GM23338 (cell line): ENCODE measurements at regions not wholly inside any gene's neighbourhood (a gene's known extent, or its start where the extent isn't known, plus 50 kb on each side); places are given as distances from the start of the nearest gene placed in this dataset.

ENCODE experiments used
- ATAC-seq: fragments of 200-7000 bp; cut with Tn5 transposase; 3 replicates; pipeline ENCODE4 v1.9.1; 2020
- DNase-seq: peaks from one replicate; pipeline ENCODE4 v3.0.0-alpha.2; 2015; ENCODE audit warnings: low spot score
- H2AFZ ChIP-seq: fragments of 200-600 bp; sonication (generic); 2 replicates; pipeline ENCODE4 v1.8.0; 2016; ENCODE audit warnings: antibody characterized with exemption, mild to moderate bottlenecking, moderate library complexity
- H3F3A ChIP-seq: fragments of 200-600 bp; sonication (generic); replicated peaks from 2 replicates; pipeline ENCODE4 v1.8.0; 2017; ENCODE audit warnings: antibody characterized with exemption, mixed run types, low read depth
- H3K27ac ChIP-seq: fragments of 200-600 bp; sonication (generic); 2 replicates; pipeline ENCODE4 v1.6.1; 2016; ENCODE audit warnings: low read depth
- H3K27me3 ChIP-seq: fragments of 200-600 bp; sonication (generic); 2 replicates; pipeline ENCODE4 v1.8.0; 2016; ENCODE audit warnings: mild to moderate bottlenecking, mixed run types, moderate library complexity; ENCODE audit not compliant: insufficient read depth
- H3K36me3 ChIP-seq: fragments of 200-600 bp; sonication (generic); 2 replicates; pipeline ENCODE4 v1.8.0; 2016; ENCODE audit warnings: mild to moderate bottlenecking; ENCODE audit not compliant: insufficient read depth
- H3K4me1 ChIP-seq: fragments of 200-600 bp; sonication (generic); 2 replicates; pipeline ENCODE4 v1.8.0; 2016; ENCODE audit warnings: mild to moderate bottlenecking, moderate library complexity; ENCODE audit not compliant: insufficient read depth
- H3K4me2 ChIP-seq: fragments of 200-600 bp; sonication (generic); 2 replicates; pipeline ENCODE4 v1.7.1; 2017; ENCODE audit warnings: mixed run types
- H3K4me3 ChIP-seq: fragments of 200-600 bp; sonication (generic); 2 replicates; pipeline ENCODE4 v1.6.1; 2016; ENCODE audit warnings: mixed run types
- H3K79me2 ChIP-seq: fragments of 200-600 bp; sonication (generic); replicated peaks from 2 replicates; pipeline ENCODE4 v1.8.0; 2017; ENCODE audit warnings: mild to moderate bottlenecking; ENCODE audit not compliant: insufficient read depth
- H3K9me2 ChIP-seq: fragments of 200-600 bp; sonication (generic); 2 replicates; pipeline ENCODE4 v1.8.0; 2017; ENCODE audit not compliant: insufficient read depth
- H4K20me1 ChIP-seq: fragments of 200-600 bp; sonication (generic); replicated peaks from 2 replicates; pipeline ENCODE4 v1.8.0; 2017; ENCODE audit warnings: mild to moderate bottlenecking; ENCODE audit not compliant: insufficient read depth
- H3K27ac Mint-ChIP-seq: 2 replicates; pipeline ENCODE4 v1.8.0; 2020; ENCODE audit warnings: inconsistent platforms, mild to moderate bottlenecking, moderate library complexity, mixed read lengths
- H3K27me3 Mint-ChIP-seq: 3 replicates; pipeline ENCODE4 v1.8.0; 2022; ENCODE audit warnings: low read depth, mild to moderate bottlenecking, moderate library complexity, mixed read lengths, inconsistent platforms; ENCODE audit not compliant: insufficient read depth, poor library complexity
- H3K36me3 Mint-ChIP-seq: 3 replicates; pipeline ENCODE4 v1.8.0; 2021; ENCODE audit warnings: low read depth, mild to moderate bottlenecking, inconsistent platforms, moderate library complexity, mixed read lengths
- H3K4me1 Mint-ChIP-seq: 3 replicates; pipeline ENCODE4 v1.8.0; 2020; ENCODE audit warnings: mild to moderate bottlenecking, inconsistent platforms, mixed read lengths
- H3K4me3 Mint-ChIP-seq: 3 replicates; pipeline ENCODE4 v1.8.0; 2021; ENCODE audit warnings: moderate library complexity, mild to moderate bottlenecking, inconsistent platforms, mixed read lengths
- H3K9me3 Mint-ChIP-seq: 3 replicates; pipeline ENCODE4 v1.8.0; 2020; ENCODE audit warnings: moderate library complexity, mild to moderate bottlenecking, inconsistent platforms, mixed read lengths
- CREB1 ChIP-seq: fragments of 250-450 bp; sonication (Bioruptor Pico); IDR thresholded peaks from 2 replicates; pipeline ENCODE4 v1.5.0; 2020; ENCODE audit warnings: low read depth, mild to moderate bottlenecking, moderate library complexity
- ETS1 ChIP-seq: IDR thresholded peaks from 2 replicates; pipeline ENCODE4 v1.6.1; 2016; ENCODE audit warnings: antibody characterized with exemption
- EZH2 ChIP-seq: fragments of 200-600 bp; sonication (generic); IDR thresholded peaks from one replicate; pipeline ENCODE4 v1.8.0; 2017; ENCODE audit warnings: antibody characterized with exemption, mild to moderate bottlenecking, low read depth; ENCODE audit not compliant: unreplicated experiment
- JUNB ChIP-seq: IDR thresholded peaks from one replicate; pipeline ENCODE4 v1.6.1; 2016; ENCODE audit warnings: antibody characterized with exemption; ENCODE audit not compliant: unreplicated experiment
- POLR2AphosphoS5 ChIP-seq: IDR thresholded peaks from 2 replicates; pipeline ENCODE4 v1.6.1; 2016; ENCODE audit warnings: antibody characterized with exemption, low read depth
- ZNF114 ChIP-seq: fragments of 250-450 bp; sonication (Bioruptor Pico); IDR thresholded peaks from 2 replicates; pipeline ENCODE4 v1.5.0; 2020; ENCODE audit warnings: mild to moderate bottlenecking, moderate library complexity
- ZNF331 ChIP-seq: fragments of 250-450 bp; sonication (Bioruptor Pico); IDR thresholded peaks from 2 replicates; pipeline ENCODE4 v1.5.0; 2020; ENCODE audit warnings: low read depth, mild to moderate bottlenecking, moderate library complexity
- ZNF462 ChIP-seq: fragments of 250-450 bp; sonication (Bioruptor Pico); IDR thresholded peaks from 2 replicates; pipeline ENCODE4 v1.5.0; 2020; ENCODE audit warnings: mild to moderate bottlenecking, moderate library complexity

- no peak overlapping the region for H3K4me2 ChIP-seq
- Mint-ChIP-seq H3K27me3 (no peaks in the 10 kb centered on the region), H3K4me1 (peaks cover 7% of the 10 kb centered on the region; the same call in 2 of the 3 replicates), H3K36me3 (peaks cover 7% of the 10 kb centered on the region; the same call in 2 of the 3 replicates), H3K27ac (no peak overlapping the region), H3K9me3 (peaks cover 15% of the 10 kb centered on the region), H3K4me3 (no peak overlapping the region)
- H3K27me3 ChIP-seq = no peaks in the 10 kb centered on the region
- ATAC-seq (no peak), DNase-seq (no peak)
- no peak for TF ChIP-seq POLR2AphosphoS5
- TF ChIP-seq EZH2 = no peak
- no peak for TF ChIP-seq ZNF114
- TF ChIP-seq ETS1 = no peak
- TF ChIP-seq CREB1 (CRISPR knock-in tag) = no peak
- no peak for TF ChIP-seq ZNF462 (CRISPR knock-in tag)
- no peak for TF ChIP-seq ZNF331 (CRISPR knock-in tag)
- TF ChIP-seq JUNB = no peak
- no peaks in the 10 kb centered on the region for H4K20me1 ChIP-seq
- no peaks in the 10 kb centered on the region for H3F3A ChIP-seq
- no peaks in the 10 kb centered on the region for H3K79me2 ChIP-seq
- no peaks in the 10 kb centered on the region for H3K9me2 ChIP-seq
- no peak overlapping the region for H3K27ac ChIP-seq
- H3K4me1 ChIP-seq = no peaks in the 10 kb centered on the region
- H3K36me3 ChIP-seq = no peaks in the 10 kb centered on the region
- H2AFZ ChIP-seq = no peak overlapping the region
- H3K4me3 ChIP-seq = no peak overlapping the region
Observed at GRCh38 chr1:68908316-68908715, 411.4 kb upstream of the DEPDC1 start.
